Inflammatory macrophage treated with lipopolysaccharide for 4 hours (primary cell): ENCODE measurements at regions not wholly inside any gene's neighbourhood (a gene's known extent, or its start where the extent isn't known, plus 50 kb on each side); places are given as distances from the start of the nearest gene placed in this dataset.
"Not testable (repeated sequence)": the region's sequence is repeated elsewhere in the genome, so short reads cannot be mapped to it uniquely, and the experiment has no call there.

Experiments used
- DNase-seq: peaks from one replicate; pipeline ENCODE4 v3.0.0-alpha.2; 2020

DNA sequence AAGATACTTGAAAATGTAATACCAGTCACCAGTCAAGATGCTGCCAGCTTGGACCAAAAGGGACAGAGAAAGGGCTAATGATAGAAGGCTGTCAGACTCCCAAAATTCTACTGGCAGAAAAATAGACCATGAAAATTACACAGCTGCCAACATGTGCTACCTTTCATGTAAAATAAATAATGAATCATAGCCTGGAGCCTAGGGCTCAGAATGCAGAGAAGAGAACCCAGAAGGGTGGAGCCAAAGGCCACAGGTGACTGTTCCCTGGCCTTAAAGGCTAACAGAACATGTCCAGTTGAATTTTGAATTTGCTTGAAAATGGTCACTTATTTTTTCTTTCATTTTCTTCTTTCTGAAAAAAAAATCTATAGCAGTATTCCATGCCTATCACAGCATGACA lies 1827.0 kb upstream of the MIR17HG start:
- no peak for DNase-seq

DNA sequence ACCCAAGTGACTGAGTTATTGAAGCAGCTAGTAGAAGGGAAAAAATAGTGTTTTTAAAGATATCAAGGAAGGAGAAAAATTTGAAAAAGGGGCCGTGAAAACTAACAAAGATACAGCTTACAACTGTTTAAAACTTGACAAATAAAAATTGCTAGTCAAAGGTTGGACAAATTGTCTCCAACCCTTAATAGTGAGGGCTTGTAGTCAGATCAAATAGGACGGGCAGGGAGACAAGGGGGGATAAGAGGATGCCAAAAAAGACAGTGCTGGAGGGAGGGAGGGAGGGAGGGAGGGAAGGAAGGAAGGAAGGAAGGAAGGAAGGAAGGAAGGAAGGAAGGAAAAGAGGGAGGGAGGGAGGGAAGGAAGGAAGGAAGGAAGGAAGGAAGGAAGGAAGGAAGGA lies 1825.8 kb upstream of the MIR17HG start:
- not testable (repeated sequence) for DNase-seq

DNA sequence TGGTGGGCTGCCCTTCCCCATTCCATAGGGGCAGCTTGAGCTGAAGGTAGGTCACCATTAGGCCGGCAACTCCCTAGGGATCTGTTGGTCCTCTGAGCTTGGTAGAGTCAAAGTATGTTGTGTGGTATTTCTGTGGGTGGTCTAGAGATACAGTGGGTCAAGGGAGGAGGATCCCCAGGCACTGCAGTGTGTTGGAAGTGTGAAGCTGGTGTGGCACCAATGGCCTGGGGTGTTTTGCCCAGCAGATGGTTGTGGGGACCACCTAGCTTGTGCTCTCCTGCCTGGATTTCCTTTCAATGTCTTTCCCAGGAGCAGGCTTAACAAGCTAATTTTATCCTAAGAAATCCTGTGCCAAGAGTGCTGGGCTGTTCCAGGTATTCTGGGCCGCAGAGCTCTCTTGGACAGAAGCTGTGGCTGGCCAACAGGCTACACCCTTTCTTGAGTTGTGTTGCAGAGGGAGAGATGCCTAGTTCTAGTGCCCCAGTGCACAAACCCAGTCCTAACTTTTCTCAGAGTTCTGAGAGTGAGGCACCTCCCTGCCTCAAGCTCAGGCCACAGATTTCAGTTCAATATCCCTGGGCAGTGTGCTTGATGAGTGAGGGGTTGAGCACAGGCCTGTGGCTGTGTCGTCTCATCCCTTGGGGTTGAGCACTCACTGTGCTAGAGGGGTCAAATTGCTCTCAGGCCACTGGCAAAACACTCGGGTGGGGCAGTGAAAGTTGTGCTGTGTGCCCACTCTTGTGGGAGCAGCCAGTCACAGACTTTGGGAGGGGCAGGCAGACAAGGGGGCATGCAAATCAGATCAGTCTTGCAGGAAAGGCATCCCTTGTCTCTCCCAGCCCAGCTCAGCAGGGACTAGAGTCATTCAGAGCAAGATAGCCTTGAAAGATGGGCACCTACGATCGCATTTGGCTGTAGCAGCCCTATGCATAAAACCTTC lies 1806.1 kb upstream of the MIR17HG start:
- no peak for DNase-seq

DNA sequence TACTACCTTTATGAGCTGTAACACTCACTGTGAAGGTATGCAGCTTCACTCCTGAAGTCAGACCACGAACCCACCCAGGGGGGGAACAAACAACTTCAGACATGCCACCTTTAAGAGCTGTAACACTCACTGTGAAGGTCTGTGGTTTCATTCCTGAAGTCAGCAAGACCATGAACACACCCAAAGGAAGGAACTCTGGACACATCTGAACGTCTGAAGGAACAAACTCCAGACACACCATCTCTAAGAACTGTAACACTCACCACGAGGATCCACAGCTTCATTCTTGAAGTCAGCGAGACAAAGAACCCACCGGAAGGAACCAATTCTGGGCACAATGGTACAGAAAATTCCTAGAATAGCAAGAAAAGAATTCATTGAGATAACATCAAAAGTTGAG lies 1796.5 kb upstream of the MIR17HG start:
- no peak for DNase-seq

DNA sequence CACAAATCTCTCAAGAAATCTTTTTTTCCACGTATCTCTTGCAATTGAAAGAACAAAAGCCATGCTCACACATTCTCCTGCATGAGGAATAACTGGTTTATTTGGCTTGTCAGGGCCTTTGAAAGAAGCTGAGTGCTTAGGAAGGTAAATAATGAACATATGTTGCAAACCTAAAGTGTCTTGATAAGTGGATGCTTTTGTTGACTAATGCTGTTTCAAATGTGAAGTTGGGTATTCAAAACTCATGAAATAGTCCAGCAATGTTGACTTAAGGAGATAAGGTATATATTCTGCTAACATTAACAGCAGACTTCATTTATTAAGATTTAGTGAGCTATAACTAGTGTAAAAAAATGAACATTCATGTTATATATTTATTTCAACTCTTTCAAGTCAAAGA lies 1792.7 kb upstream of the MIR17HG start:
- no peak for DNase-seq

DNA sequence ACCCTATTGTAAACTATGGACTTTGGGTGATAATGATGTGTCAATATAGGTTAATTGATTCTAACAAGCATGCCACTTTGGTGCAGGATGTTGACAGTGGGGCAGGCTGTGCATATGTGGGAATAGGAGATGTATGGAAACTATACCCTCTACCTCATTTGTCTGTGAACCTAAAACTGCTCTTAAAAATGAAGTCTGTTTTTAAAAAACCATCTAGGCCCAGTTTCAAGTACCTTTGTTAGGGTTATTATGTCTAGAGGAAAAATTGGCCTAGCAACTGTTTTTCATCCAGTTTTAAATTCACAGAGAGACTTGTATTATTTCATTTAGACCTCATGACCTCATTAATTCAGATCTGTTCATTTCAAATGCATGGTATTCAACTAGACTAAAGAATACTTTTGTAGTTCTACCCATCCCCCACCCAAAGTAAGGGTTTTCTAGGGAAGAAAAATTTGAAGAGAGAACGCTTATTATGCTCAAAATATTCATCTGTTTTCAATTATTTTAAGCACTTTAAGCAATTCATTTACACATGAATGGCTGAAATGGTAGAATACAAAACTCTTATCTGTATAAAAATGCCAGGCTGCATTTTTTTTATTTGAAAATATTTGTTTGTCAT lies 1781.9 kb upstream of the MIR17HG start:
- no peak for DNase-seq

DNA sequence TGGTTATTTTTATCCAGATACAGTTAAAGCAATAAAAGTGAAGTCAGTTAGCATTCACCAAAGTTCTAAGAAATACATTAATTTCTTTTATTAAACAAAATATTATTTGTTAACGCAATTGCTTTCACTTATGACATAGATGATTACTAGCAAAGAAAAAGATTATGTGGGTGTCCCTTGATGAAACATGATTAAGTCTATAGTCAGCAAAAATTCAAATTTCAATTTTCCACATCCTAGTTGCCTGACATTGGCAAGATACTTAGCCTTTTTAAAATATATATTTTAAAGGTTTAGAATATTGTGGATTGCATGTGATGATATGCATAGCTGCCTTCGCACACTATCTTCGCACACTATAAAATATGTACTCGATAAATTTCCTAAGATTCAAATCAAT lies 1780.5 kb upstream of the MIR17HG start:
- no peak for DNase-seq

DNA sequence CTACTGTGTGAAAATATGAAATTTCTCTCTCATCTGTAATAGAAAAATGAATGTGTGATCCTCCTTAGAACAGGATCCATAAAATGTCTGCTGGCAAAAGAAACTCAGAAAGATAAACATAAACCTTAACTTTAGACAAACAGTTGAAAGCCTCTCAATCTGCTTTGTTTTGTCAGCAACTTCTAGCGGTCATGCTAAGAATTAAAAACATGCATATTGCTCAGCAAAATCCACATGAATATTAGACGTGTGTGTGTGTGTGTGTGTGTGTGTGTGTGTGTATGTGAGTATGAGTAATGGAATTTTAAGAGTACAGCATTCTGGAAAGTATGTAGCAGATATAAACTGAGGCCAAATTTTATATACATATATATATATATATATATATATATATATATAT lies 1779.2 kb upstream of the MIR17HG start:
- no peak for DNase-seq

DNA sequence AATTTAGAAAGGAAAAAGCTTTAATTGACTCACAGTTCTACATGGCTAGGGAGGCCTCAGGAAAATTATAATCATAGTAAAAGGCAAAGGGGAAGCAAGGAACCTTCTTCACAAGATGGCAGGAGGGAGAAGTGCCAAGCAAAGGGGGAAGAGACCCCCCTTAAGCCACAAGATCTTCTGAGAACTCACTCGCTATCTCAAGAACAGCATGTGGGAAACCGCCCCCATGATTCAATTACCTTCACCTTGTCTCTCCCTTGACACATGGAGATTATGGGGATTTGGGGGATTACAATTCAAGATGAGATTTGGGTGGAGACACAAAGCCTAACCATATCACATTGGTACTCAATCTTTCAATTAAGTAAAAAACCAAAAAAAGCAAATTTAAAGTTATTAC lies 1778.7 kb upstream of the MIR17HG start:
- DNase-seq, result no peak

DNA sequence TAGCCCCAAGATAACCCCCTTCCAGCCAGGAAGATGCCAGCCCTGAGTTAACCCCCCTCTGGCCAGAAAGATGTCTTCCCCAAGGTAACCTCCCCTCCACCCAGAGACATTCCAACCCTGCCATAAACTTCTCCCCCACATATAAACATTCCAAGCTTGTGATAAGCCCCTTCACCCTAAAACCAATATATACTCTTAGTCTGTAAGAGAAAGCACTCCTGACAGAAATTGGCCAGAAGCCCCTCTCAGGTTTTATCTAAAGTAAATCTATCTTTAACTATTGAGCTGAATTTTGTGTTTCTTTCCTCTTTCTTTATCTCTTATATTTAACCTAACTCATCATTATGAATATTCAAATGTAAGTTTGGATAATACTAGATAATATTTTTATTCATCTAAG lies 1775.8 kb upstream of the MIR17HG start:
- DNase-seq, result no peak

DNA sequence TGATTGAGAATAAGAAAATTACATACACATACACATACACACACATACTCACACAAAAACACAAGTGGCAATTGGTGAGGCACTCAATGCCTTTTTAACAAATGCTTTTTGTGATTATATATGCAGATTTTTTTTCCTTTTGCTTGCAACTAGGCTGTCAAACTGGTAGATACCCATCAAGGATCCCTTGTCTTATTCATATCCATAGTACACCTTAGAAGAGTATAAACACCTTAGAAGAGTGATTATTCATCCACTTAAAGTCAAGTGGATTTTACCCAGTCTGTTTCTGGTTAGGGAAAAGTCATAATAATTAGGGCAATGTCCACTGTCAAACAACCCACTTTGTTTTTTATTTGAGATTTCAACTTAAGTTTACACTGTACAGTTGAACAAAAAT lies 1773.4 kb upstream of the MIR17HG start:
- DNase-seq, result no peak

DNA sequence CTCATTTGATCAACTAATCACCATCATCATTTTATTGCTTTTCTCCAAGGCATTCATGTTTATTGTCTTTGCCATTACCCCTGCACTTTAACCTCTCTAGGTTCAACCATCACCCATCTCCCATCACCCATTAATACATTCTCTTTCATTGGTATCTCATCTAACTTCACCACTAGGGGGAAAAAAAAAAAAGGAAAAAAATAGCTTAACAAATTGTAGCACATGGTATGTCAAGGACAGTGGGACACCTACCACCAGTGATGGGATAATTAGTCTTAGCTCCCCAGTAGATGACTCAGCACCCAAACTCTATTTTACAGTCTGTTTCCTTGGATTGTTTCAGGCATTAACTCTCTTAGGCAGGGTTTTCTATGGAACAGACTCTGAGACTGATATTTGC lies 1770.2 kb upstream of the MIR17HG start:
- no peak for DNase-seq

DNA sequence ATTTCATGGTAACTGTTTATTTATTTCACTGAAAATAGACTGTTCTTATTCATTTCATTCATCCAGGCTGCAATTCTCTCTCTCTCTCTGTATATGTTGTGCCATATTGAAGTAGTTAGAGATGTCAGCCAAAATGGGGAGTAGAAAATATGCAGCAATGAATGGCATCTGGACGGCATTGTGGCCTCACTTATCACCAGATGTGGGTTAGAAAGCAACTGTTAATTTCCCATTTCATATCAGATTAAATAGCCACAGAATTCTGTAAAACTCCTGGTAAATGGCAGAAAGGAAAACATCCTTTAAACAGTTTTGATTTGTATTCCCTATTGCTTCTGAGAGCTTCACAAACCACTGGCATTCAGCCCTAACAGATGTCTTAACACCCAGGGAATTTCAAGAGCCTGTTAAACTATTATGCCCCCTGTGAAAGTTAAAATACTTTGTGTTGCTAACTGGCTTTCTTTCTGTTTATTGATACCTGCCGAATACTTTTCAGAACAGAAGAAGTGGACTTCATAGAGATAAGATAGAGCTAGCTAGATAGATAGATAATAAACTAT lies 1763.3 kb upstream of the MIR17HG start:
- DNase-seq, result no peak

DNA sequence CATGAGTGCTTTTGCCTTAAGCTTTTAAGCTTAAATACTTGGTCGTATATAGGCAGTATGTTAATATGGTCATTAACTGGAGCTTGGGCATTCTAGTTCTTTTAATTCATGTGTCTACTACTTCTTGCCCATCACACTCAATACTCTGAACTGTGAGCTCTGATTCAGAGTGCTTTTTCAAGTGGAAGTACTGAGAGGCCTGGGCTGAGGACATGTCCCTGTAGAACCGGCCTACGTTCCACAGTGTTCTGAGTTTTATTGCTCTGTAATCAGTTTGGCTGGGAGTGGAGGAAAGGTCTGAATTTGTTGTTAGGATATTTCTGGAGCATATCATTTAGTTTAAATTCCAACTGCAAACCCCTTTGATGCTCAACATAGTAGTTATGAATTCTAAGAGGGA lies 1744.8 kb upstream of the MIR17HG start:
- DNase-seq, result no peak

DNA sequence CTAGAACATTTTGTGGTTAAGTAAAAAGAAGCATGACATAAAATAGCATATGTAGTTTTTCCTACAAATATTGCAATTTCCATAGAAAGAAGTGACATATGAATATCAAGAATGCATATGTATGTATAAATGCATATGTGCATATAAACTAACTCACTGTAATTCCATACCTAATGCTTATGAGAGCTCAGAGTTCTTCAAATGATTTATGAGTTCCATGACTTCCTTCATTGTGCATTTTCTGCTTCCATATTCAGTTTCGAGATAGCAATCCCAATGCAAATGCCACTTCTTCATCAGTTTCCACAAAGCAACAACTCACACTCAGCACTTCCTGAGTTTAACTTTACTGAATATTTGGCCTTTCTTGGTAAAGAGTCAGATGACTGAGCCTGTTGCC lies 1744.3 kb upstream of the MIR17HG start:
- no peak for DNase-seq

DNA sequence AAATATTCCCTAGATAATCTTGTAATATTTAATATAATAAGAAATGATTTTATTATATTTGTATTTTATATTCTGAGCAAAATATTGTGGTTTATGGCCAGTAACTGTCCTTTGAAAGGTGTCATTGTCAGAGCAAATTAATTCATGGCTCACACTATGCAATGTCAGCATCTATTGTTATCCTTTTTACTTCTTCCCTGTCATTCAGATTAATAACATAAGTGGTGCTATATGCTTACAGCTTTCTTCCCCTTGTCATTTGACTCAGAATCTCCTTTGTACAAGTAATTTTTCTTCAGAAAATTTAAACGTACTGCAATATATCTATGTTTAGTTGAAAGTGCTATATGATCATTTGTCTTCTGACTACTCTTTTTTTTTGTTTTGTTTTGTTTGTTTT lies 1738.2 kb upstream of the MIR17HG start:
- DNase-seq, result no peak

DNA sequence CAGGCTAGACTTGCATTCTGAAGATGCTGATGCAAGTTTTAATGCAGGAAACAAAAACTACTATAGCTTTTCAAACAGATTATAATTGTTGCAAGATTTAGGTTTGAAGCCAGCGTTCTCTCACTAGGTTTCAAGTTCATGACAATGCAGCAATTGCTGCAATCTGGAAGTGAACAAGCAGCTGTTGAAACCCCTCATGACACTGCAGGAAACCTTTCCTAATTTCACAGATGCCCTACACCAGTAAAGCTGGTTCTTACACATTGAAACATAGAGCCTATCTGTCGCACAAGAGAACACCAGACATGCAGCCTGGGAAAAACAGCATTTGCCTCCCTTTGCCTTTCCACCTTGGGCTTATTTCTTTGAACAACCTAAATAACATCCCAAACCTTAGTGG lies 1737.2 kb upstream of the MIR17HG start:
- no peak for DNase-seq

DNA sequence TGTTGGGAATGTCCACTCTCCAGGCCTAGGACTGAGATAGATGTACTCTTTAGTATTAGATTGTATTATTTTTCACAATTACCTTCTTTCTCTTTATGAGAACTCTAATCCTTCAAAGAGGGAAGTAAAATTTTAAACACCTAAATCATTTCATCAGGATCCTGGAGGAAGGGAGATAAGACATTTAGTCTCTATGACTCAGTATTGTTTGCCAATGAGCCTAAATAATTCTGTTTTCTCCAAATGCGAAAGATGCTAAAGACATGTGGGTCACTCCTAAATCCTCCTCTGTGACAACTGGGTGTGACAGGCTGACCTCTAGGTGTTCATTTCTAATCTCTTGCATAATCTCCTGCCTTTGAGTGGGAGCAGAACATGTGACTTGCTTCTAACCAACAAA lies 1736.6 kb upstream of the MIR17HG start:
- no peak for DNase-seq

DNA sequence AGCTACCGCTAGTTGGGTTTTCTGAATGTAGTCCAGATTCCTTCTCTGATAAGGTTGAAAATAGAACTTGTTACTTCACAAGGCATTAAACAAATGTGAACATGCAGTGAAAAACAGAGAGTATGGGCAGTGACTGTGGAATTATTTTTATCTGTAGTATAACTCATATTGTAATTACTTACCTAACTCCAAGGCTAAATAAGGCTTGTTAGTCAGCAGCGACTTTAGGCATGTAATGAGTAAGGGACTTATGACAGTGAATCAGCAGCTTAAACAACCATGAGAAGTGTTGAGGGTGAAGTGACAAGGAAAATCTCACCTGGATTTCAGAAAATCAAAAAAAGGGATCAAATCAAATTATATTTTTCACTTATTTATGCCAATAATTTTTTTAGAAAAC lies 1719.5 kb upstream of the MIR17HG start:
- DNase-seq, result no peak

DNA sequence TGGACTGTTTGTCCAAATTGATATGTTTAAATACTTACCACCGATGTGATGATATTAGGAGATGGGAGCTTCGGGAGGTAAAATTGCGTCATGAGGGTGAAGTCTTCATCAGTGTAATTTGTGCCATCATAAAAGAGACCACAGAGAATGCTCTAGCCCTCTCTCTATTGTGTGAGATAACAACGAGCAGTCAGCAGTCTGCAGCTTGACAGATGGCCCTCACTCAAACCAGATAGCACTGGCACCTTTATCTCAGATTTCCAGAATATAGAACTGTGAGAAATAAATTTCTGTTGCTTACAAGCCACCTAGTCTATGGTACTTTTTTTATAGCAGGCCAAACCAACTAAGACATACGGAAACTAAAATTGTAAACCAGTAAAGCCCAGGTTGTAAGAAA lies 1718.9 kb upstream of the MIR17HG start:
- no peak for DNase-seq

DNA sequence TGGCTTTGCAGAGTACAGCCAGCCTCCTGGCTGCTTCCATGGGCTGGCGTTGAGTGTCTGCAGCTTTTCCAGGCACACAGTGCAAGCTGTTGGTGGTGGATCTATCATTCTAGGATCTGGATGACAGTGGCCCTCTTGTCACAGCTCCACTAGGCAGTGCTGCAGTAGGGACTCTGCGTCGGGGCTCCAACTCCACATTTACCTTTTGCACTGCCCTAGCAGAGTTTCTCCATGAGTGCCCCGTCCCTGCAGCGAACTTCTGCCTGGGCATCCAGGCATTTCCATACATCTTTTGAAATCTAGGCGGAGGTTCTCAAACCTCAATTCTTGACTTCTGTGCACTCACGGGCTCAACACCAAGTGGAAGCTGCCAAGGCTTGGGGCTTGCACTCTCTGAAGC lies 1697.3 kb upstream of the MIR17HG start:
- DNase-seq, result no peak

DNA sequence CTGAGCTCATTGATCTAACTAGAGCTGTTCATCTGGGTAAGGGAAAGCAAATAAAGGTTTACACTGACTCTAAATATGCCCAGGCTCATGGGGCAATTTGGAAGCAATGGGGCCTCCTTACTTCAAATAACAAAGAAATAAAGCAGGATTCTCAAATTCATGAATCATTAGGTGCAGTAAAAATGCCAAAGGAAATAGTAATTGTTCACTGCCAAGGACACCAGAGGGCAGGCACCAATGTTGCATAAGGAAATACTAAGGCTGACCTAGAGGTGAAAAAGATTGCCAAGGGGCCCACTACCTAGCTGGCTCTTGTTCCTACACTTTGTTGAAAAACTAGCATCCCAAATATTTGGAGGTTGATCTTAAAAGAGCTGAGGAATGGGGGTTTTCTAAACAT lies 1686.7 kb upstream of the MIR17HG start:
- no peak for DNase-seq

DNA sequence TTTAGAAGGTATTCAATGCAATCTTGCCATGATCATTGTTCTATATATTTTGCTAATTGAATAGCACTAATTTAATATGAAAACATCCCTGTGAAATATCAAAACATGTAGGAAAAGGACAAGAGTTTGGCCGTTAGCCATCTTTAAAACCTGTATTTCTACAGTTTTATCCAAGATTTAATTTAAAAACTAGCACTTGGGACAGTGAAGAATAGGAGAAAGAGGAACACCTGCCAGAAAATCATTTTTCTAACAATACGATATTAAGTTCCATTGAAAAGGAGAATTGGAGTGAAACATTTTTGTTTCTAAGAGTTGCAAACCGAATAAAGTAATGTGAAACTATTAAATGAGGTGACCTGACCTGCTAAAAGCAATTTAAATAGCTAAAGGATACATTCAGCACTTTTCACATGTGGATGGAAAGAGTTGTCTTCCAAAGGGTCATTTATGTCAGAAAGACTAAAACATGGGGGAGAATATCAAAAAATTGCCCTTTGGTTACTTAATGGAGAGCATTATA lies 1673.6 kb upstream of the MIR17HG start:
- DNase-seq, result no peak

DNA sequence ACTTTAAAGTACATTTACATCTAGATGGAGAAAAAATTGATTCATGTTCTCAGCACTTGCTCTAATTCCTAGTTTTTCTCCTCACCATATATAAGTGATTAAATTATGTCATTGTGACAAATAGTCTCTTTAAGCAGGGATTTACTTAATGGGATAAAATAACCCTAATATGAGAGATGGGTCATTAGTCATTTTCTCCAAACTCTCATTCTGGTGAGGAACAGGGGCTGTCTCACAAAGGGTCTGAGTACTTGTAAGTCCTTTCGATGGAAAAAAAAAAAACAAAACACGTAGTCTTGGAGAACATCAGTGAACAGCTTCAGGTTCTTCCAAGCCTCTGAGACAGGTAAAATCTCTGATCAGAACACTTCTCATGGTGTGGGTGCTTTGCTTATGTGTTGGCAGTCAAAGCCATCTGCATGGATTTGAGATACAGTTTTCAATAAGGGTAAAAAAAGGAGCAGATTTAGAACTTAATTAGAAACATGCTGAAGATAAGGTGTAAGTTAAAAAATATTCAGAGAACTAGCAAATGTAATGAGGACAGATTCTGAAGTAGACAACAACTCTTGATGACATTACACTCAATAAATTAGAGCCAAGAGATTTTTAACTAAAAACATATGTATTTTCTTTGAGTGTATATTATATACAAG lies 1668.9 kb upstream of the MIR17HG start:
- no peak for DNase-seq
